ENCODE measurements at regions not wholly inside any gene's neighbourhood (a gene's known extent, or its start where the extent isn't known, plus 50 kb on each side); places are given as distances from the start of the nearest gene placed in this dataset.

- Histone ChIP-seq H4K20me1 (ENCODE audit: insufficient read depth) (no peaks in the 10 kb centered on the region), H3K4me1 (ENCODE audit: low read depth, poor library complexity, severe bottlenecking) (no peaks in the 10 kb centered on the region), H3K36me3 (ENCODE audit: insufficient read depth) (no peaks in the 10 kb centered on the region), H3K9ac (no peak overlapping the region), H2AFZ (ENCODE audit: low read depth) (no peak overlapping the region), H3K4me3 (IDR thresholded peaks at IDR 0.05; ENCODE audit: insufficient read depth, low read depth, low read length) (no peak overlapping the region), H3K27me3 (ENCODE audit: insufficient read depth, low read depth) (no peaks in the 10 kb centered on the region), H3K27ac (no peak overlapping the region), H3K4me2 (no peak overlapping the region), H3K79me2 (ENCODE audit: insufficient read depth, low read depth) (no peaks in the 10 kb centered on the region)
- no peak for TF ChIP-seq CTCF (conservative IDR thresholded peaks at IDR 0.05; ENCODE audit: low read depth, low read length)
Measured at GRCh38 chr12:116429826-116430360, 129.3 kb upstream of the MAP1LC3B2 start.

- Histone ChIP-seq H3K4me2 (no peak overlapping the region), H4K20me1 (ENCODE audit: insufficient read depth) (no peaks in the 10 kb centered on the region), H3K79me2 (ENCODE audit: insufficient read depth, low read depth) (no peaks in the 10 kb centered on the region), H3K4me1 (ENCODE audit: low read depth, poor library complexity, severe bottlenecking) (no peaks in the 10 kb centered on the region), H3K36me3 (ENCODE audit: insufficient read depth) (no peaks in the 10 kb centered on the region), H3K9ac (no peak overlapping the region), H3K27me3 (ENCODE audit: insufficient read depth, low read depth) (no peaks in the 10 kb centered on the region), H3K27ac (no peak overlapping the region), H3K4me3 (IDR thresholded peaks at IDR 0.05; ENCODE audit: insufficient read depth, low read depth, low read length) (no peak overlapping the region), H2AFZ (ENCODE audit: low read depth) (no peak overlapping the region)
- no peak for TF ChIP-seq CTCF (conservative IDR thresholded peaks at IDR 0.05; ENCODE audit: low read depth, low read length)
Measured at GRCh38 chr12:116430911-116431565, 128.1 kb upstream of the MAP1LC3B2 start.

GRCh38 chr12:116431677-116432300, 127.4 kb upstream of the MAP1LC3B2 start:
- no peak overlapping the region for H3K9ac ChIP-seq
- no peak overlapping the region for H2AFZ ChIP-seq (ENCODE audit: low read depth)
- H3K36me3 ChIP-seq (ENCODE audit: insufficient read depth) = no peaks in the 10 kb centered on the region
- no peak overlapping the region for H3K27ac ChIP-seq
- no peaks in the 10 kb centered on the region for H3K79me2 ChIP-seq (ENCODE audit: insufficient read depth, low read depth)
- no peaks in the 10 kb centered on the region for H4K20me1 ChIP-seq (ENCODE audit: insufficient read depth)
- H3K4me1 ChIP-seq (ENCODE audit: low read depth, poor library complexity, severe bottlenecking) = no peaks in the 10 kb centered on the region
- H3K4me2 ChIP-seq = no peak overlapping the region
- TF ChIP-seq CTCF (conservative IDR thresholded peaks at IDR 0.05; ENCODE audit: low read depth, low read length) = no peak
- H3K4me3 ChIP-seq (IDR thresholded peaks at IDR 0.05; ENCODE audit: insufficient read depth, low read depth, low read length) = no peak overlapping the region
- no peaks in the 10 kb centered on the region for H3K27me3 ChIP-seq (ENCODE audit: insufficient read depth, low read depth)

GRCh38 chr12:116432314-116432750, 126.8 kb upstream of the MAP1LC3B2 start:
- no peak for TF ChIP-seq CTCF (conservative IDR thresholded peaks at IDR 0.05; ENCODE audit: low read depth, low read length)
- Histone ChIP-seq H4K20me1 (ENCODE audit: insufficient read depth) (no peaks in the 10 kb centered on the region), H3K27me3 (ENCODE audit: insufficient read depth, low read depth) (no peaks in the 10 kb centered on the region), H3K79me2 (ENCODE audit: insufficient read depth, low read depth) (no peaks in the 10 kb centered on the region), H3K36me3 (ENCODE audit: insufficient read depth) (no peaks in the 10 kb centered on the region), H3K9ac (no peak overlapping the region), H2AFZ (ENCODE audit: low read depth) (no peak overlapping the region), H3K4me1 (ENCODE audit: low read depth, poor library complexity, severe bottlenecking) (no peaks in the 10 kb centered on the region), H3K4me3 (IDR thresholded peaks at IDR 0.05; ENCODE audit: insufficient read depth, low read depth, low read length) (no peak overlapping the region), H3K4me2 (no peak overlapping the region), H3K27ac (no peak overlapping the region)

Measured in KMS-11 (cell line).